IMR-90 (cell line): ENCODE measurements at regions not wholly inside any gene's neighbourhood (a gene's known extent, or its start where the extent isn't known, plus 50 kb on each side); places are given as distances from the start of the nearest gene placed in this dataset.

Experiments used
- ATAC-seq: fragments of 200-7000 bp; cut with Tn5 transposase; 2 replicates; pipeline ENCODE4 v1.9.1; 2020; ENCODE audit warnings: low read depth, mild to moderate bottlenecking, moderate library complexity
- BruUV-seq: library from RNA; stranded (reverse); fragments of 400-500 nt; replicated peaks from 2 replicates; lab custom pipeline; 2021; lab: Mats Ljungman, UMichigan
- CTCF ChIA-PET: fragments of 300-600 bp; formaldehyde crosslinking; extraction: SDS; loops from one replicate; lab custom pipeline; 2021; ENCODE audit warnings: antibody characterized with exemption; lab: Yijun Ruan, JAX
- POLR2A ChIA-PET: fragments of 300-600 bp; sonication (Branson Sonifier 250); formaldehyde crosslinking; loops from one replicate; lab custom pipeline; 2022; ENCODE audit warnings: antibody characterized with exemption; ENCODE audit not compliant: unreplicated experiment; lab: Charles Lee
- DNase-seq: peaks from one replicate; pipeline ENCODE4 v3.0.0; 2013
- H2AFZ ChIP-seq: replicated peaks from 2 replicates; pipeline ENCODE3; 2013; ENCODE audit warnings: low read length, mild to moderate bottlenecking; ENCODE audit not compliant: poor library complexity
- H2AK5ac ChIP-seq: 2 replicates; pipeline ENCODE4 v1.6.1; 2013; ENCODE audit warnings: low read depth, low read length, inconsistent platforms
- H2AK9ac ChIP-seq: replicated peaks from 2 replicates; pipeline ENCODE3; 2013; ENCODE audit warnings: mild to moderate bottlenecking, low read depth, low read length, moderate library complexity; ENCODE audit not compliant: poor library complexity
- H2BK120ac ChIP-seq: 2 replicates; pipeline ENCODE4 v1.6.1; 2013; ENCODE audit warnings: low read depth, low read length, inconsistent platforms
- H2BK15ac ChIP-seq: 3 replicates; pipeline ENCODE4 v1.6.1; 2013; ENCODE audit warnings: low read depth, low read length, inconsistent platforms
- H2BK20ac ChIP-seq: 2 replicates; pipeline ENCODE4 v1.6.1; 2013; ENCODE audit warnings: low read depth, mild to moderate bottlenecking, inconsistent platforms, low read length, moderate library complexity
- H2BK5ac ChIP-seq: 2 replicates; pipeline ENCODE4 v1.6.1; 2013; ENCODE audit warnings: mild to moderate bottlenecking, low read depth, low read length, inconsistent platforms; ENCODE audit not compliant: poor library complexity, severe bottlenecking
- H3K14ac ChIP-seq: replicated peaks from 2 replicates; pipeline ENCODE4 v1.6.1; 2013; ENCODE audit warnings: low read depth, low read length, inconsistent platforms
- H3K18ac ChIP-seq: 2 replicates; pipeline ENCODE4 v1.6.1; 2013; ENCODE audit warnings: low read depth, low read length, control low read depth
- H3K23ac ChIP-seq: 2 replicates; pipeline ENCODE4 v1.6.1; 2013; ENCODE audit warnings: low read depth, low read length, inconsistent platforms
- H3K27ac ChIP-seq: 2 replicates; pipeline ENCODE4 v1.5.1; 2013; ENCODE audit warnings: mild to moderate bottlenecking, control low read depth, low read length; ENCODE audit not compliant: insufficient read depth
- H3K27me3 ChIP-seq: 2 replicates; pipeline ENCODE4 v1.6.1; 2013; ENCODE audit warnings: low read length; ENCODE audit not compliant: control insufficient read depth, insufficient read depth
- H3K36me3 ChIP-seq: 2 replicates; pipeline ENCODE4 v1.6.1; 2013; ENCODE audit warnings: low read length, mixed read lengths; ENCODE audit not compliant: control insufficient read depth, insufficient read depth
- H3K4ac ChIP-seq: 2 replicates; pipeline ENCODE4 v1.6.1; 2013; ENCODE audit warnings: low read depth, low read length, inconsistent platforms
- H3K4me1 ChIP-seq: 2 replicates; pipeline ENCODE4 v1.6.1; 2013; ENCODE audit warnings: low read length, mixed read lengths; ENCODE audit not compliant: control insufficient read depth, insufficient read depth
- H3K4me2 ChIP-seq: 2 replicates; pipeline ENCODE4 v1.6.1; 2013; ENCODE audit warnings: low read depth, mild to moderate bottlenecking, control low read depth, low read length, moderate library complexity
- H3K4me3 ChIP-seq: 2 replicates; pipeline ENCODE4 v1.5.1; 2013; ENCODE audit warnings: low read depth, mild to moderate bottlenecking, control low read depth, low read length, moderate library complexity; ENCODE audit not compliant: insufficient read depth
- H3K56ac ChIP-seq: 2 replicates; pipeline ENCODE4 v1.6.1; 2013; ENCODE audit warnings: low read length, inconsistent platforms; ENCODE audit not compliant: insufficient read depth; ENCODE audit errors: extremely low read depth
- H3K79me1 ChIP-seq, 2 experiments: 2 replicates each; pipeline ENCODE4 v1.6.1; 2013; ENCODE audit warnings: low read length in 2 of 2, inconsistent platforms in 1 of 2, low read depth in 1 of 2
- H3K9ac ChIP-seq: 2 replicates; pipeline ENCODE4 v1.6.1; 2013; ENCODE audit warnings: low read depth, low read length, control low read depth
- H3K9me1 ChIP-seq: 2 replicates; pipeline ENCODE4 v1.6.1; 2013; ENCODE audit warnings: low read length, inconsistent platforms; ENCODE audit not compliant: insufficient read depth
- H3K9me3 ChIP-seq: 2 replicates; pipeline ENCODE4 v1.6.1; 2013; ENCODE audit warnings: low read length; ENCODE audit not compliant: control insufficient read depth, insufficient read depth
- H4K20me1 ChIP-seq: 2 replicates; pipeline ENCODE4 v1.6.1; 2013; ENCODE audit warnings: low read length, inconsistent platforms; ENCODE audit not compliant: insufficient read depth
- H4K5ac ChIP-seq: 2 replicates; pipeline ENCODE4 v1.6.1; 2013; ENCODE audit warnings: mild to moderate bottlenecking, low read depth, low read length, control low read depth
- H4K8ac ChIP-seq, 2 experiments: 2 replicates each; pipeline ENCODE4 v1.6.1; 2013; ENCODE audit warnings: low read depth in 2 of 2, low read length in 2 of 2, control low read depth in 1 of 2, inconsistent platforms in 1 of 2
- H4K91ac ChIP-seq: 2 replicates; pipeline ENCODE4 v1.6.1; 2013; ENCODE audit warnings: low read depth, low read length, inconsistent platforms; ENCODE audit not compliant: insufficient read depth
- MAZ ChIP-seq: IDR thresholded peaks from 2 replicates; pipeline ENCODE4 v1.6.1; 2012; ENCODE audit warnings: low read depth, mild to moderate bottlenecking, low read length, improper control_type of control experiment, moderate library complexity, borderline replicate concordance
- NFE2L2 ChIP-seq: fragments of 150-350 bp; IDR thresholded peaks from 2 replicates; pipeline ENCODE4 v1.6.1; 2016; ENCODE audit warnings: low read depth, mild to moderate bottlenecking, low read length
- RFX5 ChIP-seq: IDR thresholded peaks from 2 replicates; pipeline ENCODE4 v1.8.0; 2012; ENCODE audit warnings: low read depth, mild to moderate bottlenecking, low read length, moderate library complexity
- SMC3 ChIP-seq: fragments of 150-350 bp; IDR thresholded peaks from 2 replicates; pipeline ENCODE4 v1.6.1; 2016; ENCODE audit warnings: low read depth, mild to moderate bottlenecking, antibody characterized with exemption, low read length, moderate library complexity
- WGBS, 2 experiments: methylation state at CpG; one replicate each; pipeline versions ENCODE4 v1.1.5 to v1.1.7; 2013; ENCODE audit warnings: missing lambda C conversion rate in 2 of 2; ENCODE audit not compliant: insufficient read length in 1 of 2; ENCODE audit errors: extremely low coverage in 2 of 2; 5-methylcytosine and 5-hydroxymethylcytosine counted together
- dilution Hi-C: fragments of 300-500 bp; cut with HindIII; formaldehyde crosslinking; loops from one replicate; pipeline ENCODE4 v1.14.3; 2018; ENCODE audit warnings: low sequenced_read_pairs; ENCODE audit not compliant: unreplicated experiment
- in situ Hi-C: fragments of 300-500 bp; cut with MboI; formaldehyde crosslinking; loops from 3 replicates; pipeline ENCODE4 v1.14.3; 2019; ENCODE audit warnings: low sequenced_read_pairs, inconsistent platforms, mixed read lengths
- intact Hi-C: fragments of 100-400 bp; cut with micrococcal nuclease; formaldehyde crosslinking; loops from 2 replicates; pipeline ENCODE4 v1.10.0; 2022
- TF ChIP-seq, protein P1 (sequence below): fragments of 150-350 bp; IDR thresholded peaks from 2 replicates; pipeline ENCODE4 v1.6.1; 2017; ENCODE audit warnings: mild to moderate bottlenecking, antibody characterized with exemption, low read length, low read depth

GRCh38 chr16:86224126-86224525 is 286.2 kb upstream of the FOXF1 start (continued):
- TF ChIP-seq, protein P1, sequence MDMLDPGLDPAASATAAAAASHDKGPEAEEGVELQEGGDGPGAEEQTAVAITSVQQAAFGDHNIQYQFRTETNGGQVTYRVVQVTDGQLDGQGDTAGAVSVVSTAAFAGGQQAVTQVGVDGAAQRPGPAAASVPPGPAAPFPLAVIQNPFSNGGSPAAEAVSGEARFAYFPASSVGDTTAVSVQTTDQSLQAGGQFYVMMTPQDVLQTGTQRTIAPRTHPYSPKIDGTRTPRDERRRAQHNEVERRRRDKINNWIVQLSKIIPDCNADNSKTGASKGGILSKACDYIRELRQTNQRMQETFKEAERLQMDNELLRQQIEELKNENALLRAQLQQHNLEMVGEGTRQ = no peak

GRCh38 chr16:86224629-86225028 is 285.7 kb upstream of the FOXF1 start:
- Histone ChIP-seq H3K56ac (peak overlapping the region; percentile 33; the same call in 1 of the 2 replicates), H2AFZ (no peak overlapping the region), H3K27ac (peak overlapping the region; percentile 56; the same call in 1 of the 2 replicates), H3K4ac (peak overlapping the region; percentile 98), H3K79me1 (peaks cover 4 to 50% of the 10 kb centered on the region in 2 experiments; a peak in 3 of 4 replicates), H2BK5ac (peak overlapping the region; percentile 97), H4K20me1 (no peaks in the 10 kb centered on the region), H3K9me1 (peaks cover 44% of the 10 kb centered on the region), H2BK15ac (peak overlapping the region; percentile 99), H3K4me2 (no peak overlapping the region), H2BK20ac (peak overlapping the region; percentile 99), H4K8ac (peak overlapping the region; percentile 83 to 90; a peak in 3 of 4 replicates), H4K5ac (peak overlapping the region; percentile 97; the same call in 1 of the 2 replicates), H3K18ac (peak overlapping the region; percentile 96; the same call in 1 of the 2 replicates), H3K4me3 (no peak overlapping the region), H3K9me3 (no peaks in the 10 kb centered on the region), H3K9ac (no peak overlapping the region), H2AK9ac (no peak overlapping the region), H3K23ac (peak overlapping the region; percentile 91), H4K91ac (peak overlapping the region; percentile 99), H3K14ac (peak overlapping the region; percentile 97), H3K4me1 (peaks cover 31% of the 10 kb centered on the region), H2BK120ac (peak overlapping the region; percentile 97), H3K27me3 (no peaks in the 10 kb centered on the region), H3K36me3 (no peaks in the 10 kb centered on the region), H2AK5ac (peak overlapping the region; percentile 100)
- ATAC-seq (no peak), DNase-seq (no peak)
- intact Hi-C loops (loop anchor here (5.0 kb wide), 2 partner anchors 138 to 402 kb away; no protein-coding TSS in a partner anchor), in situ Hi-C loops (loop anchor here (5.0 to 10.0 kb wide), 4 partner anchors 70 to 288 kb away; partner anchors contain the start of gene FOXF1), dilution Hi-C loops (no loop called here)
- no TSS peak for BruUV-seq
- POLR2A ChIA-PET = no interaction called here
- CTCF ChIA-PET = no interaction called here
- no peak for TF ChIP-seq NFE2L2
- no peak for TF ChIP-seq RFX5
- no peak for TF ChIP-seq SMC3
- TF ChIP-seq MAZ = no peak
- WGBS, 2 experiments = 100% methylated on average over 1 of the region's 1 CpG; no CpG with 5 or more reads in 1 of the 2 experiments
